ENCODE measurements at regions not wholly inside any gene's neighbourhood (a gene's known extent, or its start where the extent isn't known, plus 50 kb on each side); places are given as distances from the start of the nearest gene placed in this dataset.

DNA sequence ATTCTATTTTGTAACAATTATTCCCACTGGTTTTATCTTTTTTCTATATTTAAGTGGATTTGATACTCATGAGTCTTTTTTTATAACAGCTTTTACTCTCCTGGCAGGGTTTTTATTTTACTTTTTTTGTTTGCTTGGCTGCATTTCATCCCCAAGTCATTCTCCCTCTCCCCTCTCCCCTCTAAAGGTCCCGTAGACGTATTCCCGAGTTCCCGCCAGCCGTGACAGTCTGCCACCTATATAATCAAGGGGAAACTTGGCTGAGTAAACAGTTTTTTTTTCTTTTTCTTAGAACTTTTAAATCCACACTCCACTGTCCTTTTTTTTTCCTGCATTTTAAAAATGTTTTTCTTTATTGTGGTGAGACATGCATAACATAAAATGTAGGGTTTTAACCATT, 433.1 kb upstream of the HS6ST1 start:
- no peak for DNase-seq (ENCODE audit: low read depth)

DNA sequence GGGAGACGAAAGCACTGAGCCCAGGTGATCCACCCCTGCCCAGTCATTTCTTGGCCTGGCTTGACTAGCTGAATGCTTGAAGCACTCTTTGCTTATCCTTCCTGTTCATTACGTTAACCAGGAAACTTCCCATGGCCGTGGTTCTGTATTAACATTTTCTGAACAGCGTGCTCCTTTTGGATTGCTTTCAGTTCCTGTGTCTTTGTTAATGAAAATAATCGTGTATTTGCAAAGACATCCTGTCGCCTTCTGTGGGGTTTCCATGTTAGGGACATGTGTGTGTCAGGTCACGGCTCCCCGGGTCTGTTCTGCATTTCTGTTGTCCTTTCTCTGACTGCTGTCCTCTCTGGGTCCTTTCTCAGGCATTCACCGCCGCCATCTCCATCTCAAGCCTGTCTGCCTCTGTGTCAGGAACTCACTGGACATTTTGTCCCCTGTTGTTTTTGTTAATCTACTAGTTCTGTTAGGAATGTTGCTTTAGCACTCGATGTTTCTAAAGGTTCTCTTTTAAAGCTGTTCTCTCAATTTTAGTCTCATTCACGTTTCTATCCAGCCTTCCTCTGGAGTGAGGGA, 434.1 kb upstream of the HS6ST1 start:
- DNase-seq (ENCODE audit: low read depth) = no peak

DNA sequence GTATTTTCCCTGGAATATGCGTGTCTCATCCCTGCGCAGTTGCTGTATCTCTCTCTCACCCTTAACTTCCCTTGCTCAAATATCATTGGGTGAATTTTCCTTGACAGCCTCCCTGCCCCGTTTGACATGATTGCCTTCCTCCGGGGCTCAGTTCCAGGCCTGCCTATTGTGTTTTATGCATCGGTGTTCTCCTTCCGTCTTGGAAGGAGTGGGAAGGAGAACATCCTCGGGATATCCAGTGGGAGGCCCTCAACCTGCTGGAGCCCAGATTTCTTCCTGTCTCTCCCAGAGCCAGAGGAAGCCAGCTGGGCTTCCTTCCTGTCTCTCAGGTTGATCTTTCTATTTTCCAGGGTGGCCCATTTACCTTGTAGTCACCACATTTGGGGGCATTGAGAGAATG, 434.7 kb upstream of the HS6ST1 start:
- no peak for DNase-seq (ENCODE audit: low read depth)

GRCh38 chr2:128753800-128754199, 435.1 kb upstream of the HS6ST1 start:
- no peak for DNase-seq (ENCODE audit: low read depth)

- no peak for DNase-seq (ENCODE audit: low read depth)
These were observed 435.6 kb upstream of the HS6ST1 start for GRCh38 chr2:128754246-128754724.

DNA sequence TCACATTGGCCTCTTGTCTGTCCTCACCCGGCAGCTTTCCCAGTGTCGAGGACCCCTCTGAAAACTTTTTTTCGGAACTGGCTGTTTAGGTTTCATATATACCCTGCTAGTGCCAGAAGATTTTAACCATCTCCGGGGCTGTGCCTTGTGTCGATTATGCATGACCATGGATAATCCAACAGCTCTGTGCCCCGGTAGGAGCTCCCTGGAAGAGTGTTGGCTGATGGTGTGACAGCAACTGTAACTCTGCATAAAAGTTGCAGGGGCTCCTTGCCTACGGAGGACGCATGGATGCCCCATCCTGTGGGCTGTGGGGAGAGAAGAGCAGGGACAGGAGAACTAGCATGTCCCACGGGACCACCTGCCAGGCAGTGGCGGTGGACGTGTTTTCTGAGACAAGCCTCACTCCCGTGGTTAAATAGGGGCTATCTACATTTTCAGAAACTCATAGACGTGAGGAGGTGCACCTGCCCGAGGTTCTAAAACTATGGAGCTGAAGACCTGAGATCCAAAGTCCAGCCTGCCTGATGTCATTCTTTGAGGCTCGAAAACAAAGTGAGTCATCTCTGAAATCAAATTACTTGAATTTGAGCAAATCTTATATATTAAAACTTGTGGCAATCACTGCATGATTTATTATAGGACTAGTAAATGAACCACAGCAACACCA, 437.2 kb upstream of the HS6ST1 start:
- no peak for DNase-seq (ENCODE audit: low read depth)

DNA sequence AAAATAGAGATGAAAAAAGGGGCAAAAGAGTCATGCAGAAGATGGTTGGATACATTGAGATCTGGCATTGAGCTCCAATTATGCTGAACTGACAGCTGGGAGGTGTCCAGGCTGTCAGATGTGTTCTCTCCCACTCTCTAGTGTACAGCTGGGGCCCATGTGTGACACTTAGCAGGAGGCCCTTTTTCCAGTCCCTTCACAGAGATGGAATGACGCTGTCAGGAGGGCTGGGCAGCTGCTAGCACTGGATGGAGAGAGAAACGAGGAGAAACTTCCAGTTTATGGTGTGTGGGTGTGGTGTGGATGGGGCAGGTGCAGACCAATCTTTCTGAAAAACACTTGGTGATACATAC, 437.7 kb upstream of the HS6ST1 start:
- no peak for DNase-seq (ENCODE audit: low read depth)

- DNase-seq (ENCODE audit: low read depth) = no peak
These were observed 447.1 kb upstream of the HS6ST1 start for GRCh38 chr2:128765811-128766210.

DNA sequence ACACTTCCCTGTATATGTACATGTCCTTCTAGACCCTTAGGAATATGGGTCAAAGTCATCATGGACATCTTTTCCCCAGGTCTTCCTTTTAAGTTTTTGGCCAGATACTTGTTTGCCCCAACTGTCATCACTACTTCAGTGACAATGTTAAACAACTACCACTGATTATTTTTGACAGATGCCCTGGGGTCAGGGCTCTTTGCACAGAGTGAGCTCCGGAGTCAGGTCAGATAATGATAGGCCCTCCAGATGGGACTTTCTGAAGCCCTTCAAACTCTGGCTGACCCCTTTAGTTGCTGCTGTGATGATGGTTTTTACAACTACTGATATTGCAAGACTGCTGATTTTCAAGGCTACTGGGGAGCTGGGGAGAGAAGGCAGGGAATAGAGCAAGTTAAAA, 449.4 kb upstream of the HS6ST1 start:
- DNase-seq (ENCODE audit: low read depth) = no peak

GRCh38 chr2:128769457-128770142, 450.9 kb upstream of the HS6ST1 start:
- DNase-seq (ENCODE audit: low read depth) = no peak

- no peak for DNase-seq (ENCODE audit: low read depth)
These were observed 451.7 kb upstream of the HS6ST1 start for GRCh38 chr2:128770143-128771085.

DNA sequence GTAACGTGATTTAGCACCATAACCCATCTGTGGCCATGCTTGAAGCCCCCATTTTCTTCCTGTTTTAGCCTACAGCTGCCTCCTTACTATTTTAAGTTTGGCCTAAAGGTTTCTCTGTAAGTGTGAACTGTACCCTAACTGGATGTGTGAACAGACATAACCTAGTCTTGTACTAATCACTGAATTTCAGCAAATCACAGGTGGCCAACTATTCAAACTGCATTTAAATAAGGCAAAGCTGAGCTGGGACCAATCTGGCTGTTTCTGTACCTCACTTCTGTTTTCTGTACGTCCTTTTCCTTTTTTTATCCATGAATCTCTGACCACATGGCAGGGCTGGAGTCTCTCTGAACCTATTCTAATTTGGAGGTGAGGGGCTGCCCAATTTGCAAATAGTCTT, 452.7 kb upstream of the HS6ST1 start:
- no peak for DNase-seq (ENCODE audit: low read depth)

- no peak for DNase-seq (ENCODE audit: low read depth)
These were observed 454.0 kb upstream of the HS6ST1 start for GRCh38 chr2:128772671-128773070.

DNA sequence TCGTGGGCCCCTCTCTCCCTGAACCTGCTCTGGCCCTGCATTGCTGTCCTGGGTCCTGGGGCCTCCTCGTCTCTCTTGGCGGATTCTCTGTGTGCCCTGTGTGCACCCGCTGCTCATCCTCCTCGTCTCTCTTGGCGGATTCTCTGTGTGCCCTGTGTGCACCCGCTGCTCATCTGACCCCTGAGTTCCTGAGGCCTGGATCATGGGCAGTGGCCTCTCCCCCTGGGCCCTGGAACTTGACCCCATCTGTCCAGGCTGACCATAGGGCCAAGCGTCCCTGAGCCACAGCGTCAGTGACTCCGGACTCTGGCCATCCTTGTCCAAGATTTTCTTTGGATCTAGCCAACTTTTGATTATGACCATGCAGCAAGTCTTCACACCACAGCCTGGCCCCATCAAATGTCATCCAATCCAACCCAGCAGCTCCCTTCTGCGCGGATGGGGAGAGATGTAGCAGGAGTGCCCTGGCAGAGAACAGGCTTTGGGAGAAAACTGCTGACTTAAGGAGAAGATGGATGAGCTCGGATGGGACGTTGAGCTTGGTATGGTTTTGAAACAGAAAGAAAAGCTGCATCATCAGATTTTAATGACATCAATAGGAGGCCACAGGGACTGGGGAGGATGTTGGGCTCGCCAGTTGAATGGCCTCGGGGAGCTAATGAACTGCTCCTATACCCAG, 455.1 kb upstream of the HS6ST1 start:
- no peak for DNase-seq (ENCODE audit: low read depth)

GRCh38 chr2:128774320-128775216, 455.9 kb upstream of the HS6ST1 start:
- DNase-seq (ENCODE audit: low read depth) = no peak

DNA sequence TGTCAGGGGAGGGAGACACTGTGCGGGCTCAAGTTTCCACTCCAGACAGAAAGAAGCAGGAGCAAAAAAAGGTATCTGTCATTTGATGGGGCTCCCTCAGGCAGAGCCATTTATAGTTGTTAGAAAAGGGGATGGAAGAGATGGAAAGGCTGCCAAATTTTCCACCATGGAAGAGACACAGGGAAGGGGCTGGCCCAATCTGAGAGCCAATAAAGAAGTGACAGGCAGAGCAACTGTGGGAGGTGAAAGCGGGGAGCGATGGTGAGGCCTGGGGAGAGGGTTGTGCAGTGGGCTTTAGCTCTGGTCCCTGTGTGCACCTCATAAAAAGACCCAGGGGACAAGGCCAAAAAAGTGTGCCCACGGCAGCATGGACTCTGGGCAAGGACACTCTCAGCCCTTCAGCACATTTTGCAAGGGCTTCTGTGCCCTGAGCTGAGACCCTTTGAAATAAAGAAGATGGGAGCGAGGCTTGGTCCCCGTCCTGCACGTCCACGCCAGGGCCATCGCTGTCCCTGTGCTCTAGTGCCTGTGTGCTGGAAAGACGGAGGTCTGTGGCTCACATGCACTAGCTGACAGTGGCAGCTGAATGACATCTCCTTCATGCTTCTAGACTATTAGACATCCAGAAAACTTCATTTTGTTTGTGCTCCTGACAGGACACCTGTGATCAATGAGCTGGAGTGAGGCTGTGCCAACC, 456.7 kb upstream of the HS6ST1 start:
- DNase-seq (ENCODE audit: low read depth) = no peak

- no peak for DNase-seq (ENCODE audit: low read depth)
These were observed 457.2 kb upstream of the HS6ST1 start for GRCh38 chr2:128775914-128776285.

DNA sequence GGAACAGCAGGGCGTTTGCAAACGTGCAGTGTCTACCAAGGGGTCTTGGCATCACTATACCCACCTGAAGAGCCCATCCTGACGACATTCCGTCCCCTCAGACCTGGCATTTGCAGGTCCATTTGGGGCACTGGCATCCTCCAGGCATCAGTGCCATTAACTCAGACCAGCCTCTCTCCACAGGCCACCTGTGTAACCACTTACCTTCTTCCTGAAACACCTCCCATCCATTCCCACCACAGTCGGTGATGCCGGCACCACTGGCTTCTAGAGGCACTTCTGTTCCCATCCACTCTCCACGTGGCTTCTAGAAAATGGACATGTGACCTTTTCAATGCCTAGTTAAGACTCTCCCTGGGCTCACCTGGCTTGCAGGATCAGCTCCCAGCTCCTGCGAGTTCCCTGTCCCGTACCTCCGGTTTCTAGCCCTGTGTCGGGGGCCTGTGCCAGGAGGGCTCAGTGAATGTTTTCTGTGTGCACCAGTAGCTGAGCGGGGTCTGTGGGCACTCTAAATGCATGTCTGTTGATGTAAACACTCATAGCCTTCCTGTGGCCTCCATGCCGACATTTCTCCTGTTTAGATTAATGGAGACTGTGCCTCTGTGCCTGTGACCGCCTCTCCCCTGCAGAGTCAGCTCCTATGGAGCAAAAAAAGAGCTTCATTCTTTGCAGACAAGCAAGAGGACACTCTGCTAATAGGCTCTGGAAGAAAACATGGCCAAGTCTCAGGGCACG, 458.0 kb upstream of the HS6ST1 start:
- DNase-seq (ENCODE audit: low read depth) = no peak

- DNase-seq (ENCODE audit: low read depth) = no peak
These were observed 458.7 kb upstream of the HS6ST1 start for GRCh38 chr2:128777196-128778035.

Measured in GM04504 (cell line).